ENCODE measurements at regions not wholly inside any gene's neighbourhood (a gene's known extent, or its start where the extent isn't known, plus 50 kb on each side); places are given as distances from the start of the nearest gene placed in this dataset.
"Not testable (repeated sequence)": the region's sequence is repeated elsewhere in the genome, so short reads cannot be mapped to it uniquely, and the experiment has no call there.

DNA sequence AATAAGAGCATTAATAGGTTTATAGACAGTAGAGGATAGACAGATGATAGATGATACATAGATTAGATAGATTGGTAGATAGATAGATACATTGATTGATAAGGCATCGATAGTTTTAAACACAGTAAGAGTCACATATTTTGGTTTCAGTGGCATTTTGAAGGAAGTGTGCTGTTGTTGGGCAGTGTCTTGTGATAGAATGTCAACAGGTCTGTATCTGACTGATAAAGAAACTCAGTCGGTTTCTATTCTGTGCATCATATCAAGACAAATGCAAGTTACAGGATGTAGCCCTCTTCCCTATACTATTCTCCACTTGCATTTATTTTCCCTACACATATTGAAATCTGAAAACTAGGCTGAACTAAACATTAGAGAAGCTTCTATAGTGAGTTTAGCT, 1229.0 kb upstream of the ZEB2 start:
- DNase-seq (ENCODE audit: low spot score) = no peak

DNA sequence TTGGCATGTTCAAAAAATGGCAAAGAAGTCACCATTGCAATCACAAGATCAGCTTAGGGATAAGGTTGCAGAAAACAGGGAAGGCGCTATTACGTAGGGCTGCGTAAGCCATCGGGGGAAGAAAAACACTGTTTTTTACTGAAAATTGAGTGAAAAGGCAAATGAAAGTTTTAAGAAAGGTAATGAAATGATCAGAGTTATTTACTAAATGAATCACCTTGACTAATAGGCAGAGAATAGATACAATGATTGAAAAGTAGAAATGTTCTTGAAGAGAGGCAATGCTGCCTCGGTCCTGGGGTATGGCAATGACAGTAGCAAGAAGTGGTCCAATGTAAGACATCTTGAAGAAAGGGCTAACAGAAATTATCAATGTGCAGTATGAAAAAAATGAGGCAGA, 1227.8 kb upstream of the ZEB2 start:
- DNase-seq (ENCODE audit: low spot score) = no peak

GRCh38 chr2:145745387-145745721, 1225.4 kb upstream of the ZEB2 start:
- not testable (repeated sequence) for DNase-seq (ENCODE audit: low spot score)

DNA sequence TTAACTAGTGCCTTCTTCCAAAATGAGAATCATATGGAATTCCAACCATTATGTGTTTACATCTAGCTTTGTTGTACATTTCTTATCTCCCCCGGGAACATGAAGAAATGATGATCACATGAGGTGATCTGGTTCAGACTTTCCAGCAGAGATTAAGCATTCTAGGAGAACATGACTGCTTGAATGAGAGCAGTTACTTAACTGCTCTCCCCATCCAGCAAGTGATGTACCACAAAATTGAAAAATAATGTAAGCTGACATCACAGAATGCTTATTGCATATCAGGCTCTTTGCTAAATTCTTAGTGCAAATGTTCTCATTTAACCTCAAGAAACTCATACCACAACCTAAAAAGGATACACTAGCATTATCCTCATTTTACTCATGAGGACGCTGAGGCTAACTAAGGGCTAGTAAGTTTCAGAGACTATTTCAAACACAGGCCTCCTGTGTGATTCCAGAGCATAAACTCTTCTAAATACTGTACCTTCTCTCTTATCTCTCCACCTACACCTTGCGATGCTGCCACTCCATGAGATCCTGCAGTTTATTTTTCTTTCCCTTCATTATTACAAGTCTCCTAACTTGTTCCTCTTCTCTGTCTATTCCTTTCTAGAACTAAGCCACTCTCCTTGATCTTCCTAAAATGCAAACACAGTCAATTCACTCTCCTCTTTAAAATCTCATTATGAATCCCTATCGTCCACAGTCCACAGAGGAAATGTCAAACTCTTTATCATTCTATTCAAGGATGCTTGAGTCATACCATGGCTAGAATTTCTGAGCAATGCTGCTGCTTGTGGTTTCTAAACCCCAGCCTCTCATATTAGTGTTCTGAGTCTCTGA, 1224.8 kb upstream of the ZEB2 start:
- no peak for DNase-seq (ENCODE audit: low spot score)

- no peak for DNase-seq (ENCODE audit: low spot score)
Observed at GRCh38 chr2:145743011-145743410, 1223.1 kb upstream of the ZEB2 start.

- no peak for DNase-seq (ENCODE audit: low spot score)
Observed at GRCh38 chr2:145741636-145742035, 1221.7 kb upstream of the ZEB2 start.

- no peak for DNase-seq (ENCODE audit: low spot score)
Observed at GRCh38 chr2:145741181-145741580, 1221.3 kb upstream of the ZEB2 start.

- DNase-seq (ENCODE audit: low spot score) = no peak
Observed at GRCh38 chr2:145740302-145740701, 1220.4 kb upstream of the ZEB2 start.

DNA sequence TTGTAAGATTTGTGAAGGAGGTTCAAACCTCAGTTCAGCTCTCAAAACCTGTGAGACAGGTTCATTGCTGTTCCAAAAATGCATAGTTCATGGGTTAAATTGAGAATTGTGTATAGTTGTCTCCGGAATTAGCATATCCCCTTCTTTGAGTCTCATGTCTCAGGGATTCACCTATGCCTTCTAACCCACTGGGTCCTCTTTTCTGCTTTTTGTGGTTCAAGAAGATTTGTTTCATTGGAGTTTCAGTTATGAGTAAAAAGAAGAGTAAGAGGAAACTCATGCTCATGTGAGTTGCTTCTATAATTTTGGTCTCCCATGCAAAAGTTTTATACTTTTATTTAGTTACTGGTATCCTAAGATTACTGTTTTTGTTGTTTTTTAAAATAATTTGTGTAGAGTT, 1219.8 kb upstream of the ZEB2 start:
- DNase-seq (ENCODE audit: low spot score) = no peak

GRCh38 chr2:145736871-145737270, 1217.0 kb upstream of the ZEB2 start:
- no peak for DNase-seq (ENCODE audit: low spot score)

DNA sequence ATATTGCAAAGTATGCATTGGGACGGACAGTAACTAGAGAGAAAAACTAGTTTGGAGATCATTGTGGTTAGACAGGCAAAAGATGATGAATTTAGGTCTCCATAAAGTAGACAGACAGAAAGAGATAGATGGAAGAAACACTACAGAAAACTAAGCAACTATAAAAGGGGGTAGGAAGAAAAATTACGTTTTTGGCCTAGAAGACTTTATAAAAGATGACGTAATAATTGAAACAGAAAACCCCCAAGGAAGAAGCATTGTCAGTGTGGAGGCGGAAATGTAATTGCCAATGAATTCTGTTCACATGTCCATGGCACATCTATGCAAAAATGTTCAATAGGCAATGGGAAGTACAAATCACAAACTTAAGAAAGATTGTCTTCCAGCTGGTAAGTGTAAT, 1211.5 kb upstream of the ZEB2 start:
- no peak for DNase-seq (ENCODE audit: low spot score)

DNA sequence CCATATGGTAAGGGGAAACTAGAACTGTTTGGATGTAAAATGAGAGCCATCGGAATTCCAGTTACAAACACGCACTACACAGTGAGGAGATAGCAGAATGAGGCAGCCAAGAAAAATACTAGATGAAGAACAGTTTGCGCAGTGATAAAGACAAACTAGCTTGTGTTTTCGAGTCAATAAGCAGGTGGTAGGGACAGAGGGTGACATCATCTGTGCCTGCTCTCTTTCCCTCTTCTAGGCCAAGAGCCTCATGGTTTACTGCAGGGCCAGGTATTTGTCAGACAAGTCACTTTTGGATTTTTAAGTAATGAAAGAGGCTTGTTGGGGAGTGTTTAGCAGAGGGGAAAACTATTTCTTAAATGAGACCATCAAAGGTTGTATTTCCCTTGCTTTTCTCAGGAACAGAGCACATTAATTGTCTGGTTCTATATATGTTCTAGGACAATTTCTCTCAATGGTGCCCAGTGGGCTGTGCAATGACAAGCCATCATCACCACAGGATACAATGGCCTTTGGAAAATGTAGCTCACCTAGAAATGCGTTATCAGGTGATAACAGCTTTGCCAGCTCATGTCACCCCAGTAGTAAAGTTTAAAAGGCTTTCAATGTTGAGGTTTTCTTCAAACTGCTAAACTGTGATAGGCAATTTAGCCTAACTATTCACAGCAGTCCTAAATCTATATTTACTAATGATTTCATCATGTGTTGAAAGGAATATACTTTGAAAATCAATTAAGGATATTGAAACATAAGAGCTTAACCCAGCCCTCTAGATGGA, 1210.3 kb upstream of the ZEB2 start:
- no peak for DNase-seq (ENCODE audit: low spot score)

- DNase-seq (ENCODE audit: low spot score) = no peak
Observed at GRCh38 chr2:145729481-145729880, 1209.6 kb upstream of the ZEB2 start.

DNA sequence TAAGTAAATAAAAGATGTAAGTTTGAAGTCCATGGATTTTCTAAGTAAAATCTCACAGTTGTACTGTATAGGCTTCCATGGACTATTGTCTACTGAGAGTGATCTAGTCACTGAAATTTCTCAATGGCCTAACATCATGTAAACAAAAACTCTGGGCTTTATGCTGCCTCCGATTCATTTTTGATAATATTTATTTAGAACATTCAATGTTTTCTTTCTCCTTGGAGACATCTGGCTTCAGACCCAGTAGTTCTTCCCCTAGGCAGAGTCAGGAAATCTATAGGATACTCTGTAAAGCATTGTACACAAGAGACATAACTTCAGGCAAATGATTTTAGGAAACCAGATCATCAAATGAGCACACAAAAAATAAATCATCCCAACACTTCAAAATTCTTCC, 1208.6 kb upstream of the ZEB2 start:
- DNase-seq (ENCODE audit: low spot score) = no peak

GRCh38 chr2:145725876-145726275, 1206.0 kb upstream of the ZEB2 start:
- DNase-seq (ENCODE audit: low spot score) = no peak

- DNase-seq (ENCODE audit: low spot score) = no peak
Observed at GRCh38 chr2:145724311-145724898, 1204.5 kb upstream of the ZEB2 start.

GRCh38 chr2:145723872-145724271, 1204.0 kb upstream of the ZEB2 start:
- DNase-seq (ENCODE audit: low spot score) = no peak

- no peak for DNase-seq (ENCODE audit: low spot score)
Observed at GRCh38 chr2:145721681-145722080, 1201.8 kb upstream of the ZEB2 start.

DNA sequence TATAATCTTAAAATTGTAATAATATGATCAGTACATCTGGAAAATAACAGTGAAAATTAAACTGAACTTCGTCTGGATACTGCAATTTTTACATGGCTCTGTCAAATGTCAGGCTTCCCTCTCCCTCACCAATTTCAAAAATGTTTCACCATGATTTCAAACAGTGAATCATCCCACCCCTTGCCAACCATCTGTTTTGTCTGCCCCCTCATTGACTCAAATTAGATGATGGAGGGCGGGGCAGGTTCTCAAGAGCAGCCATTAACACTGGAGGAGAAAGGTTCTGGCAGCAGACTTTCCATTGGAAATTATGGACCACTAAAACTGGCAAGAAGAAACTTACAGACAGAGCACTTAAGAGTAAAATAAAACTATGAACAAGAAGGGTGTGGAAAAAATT, 1195.7 kb upstream of the ZEB2 start:
- no peak for DNase-seq (ENCODE audit: low spot score)

- no peak for DNase-seq (ENCODE audit: low spot score)
Observed at GRCh38 chr2:145710303-145710702, 1190.4 kb upstream of the ZEB2 start.

DNA sequence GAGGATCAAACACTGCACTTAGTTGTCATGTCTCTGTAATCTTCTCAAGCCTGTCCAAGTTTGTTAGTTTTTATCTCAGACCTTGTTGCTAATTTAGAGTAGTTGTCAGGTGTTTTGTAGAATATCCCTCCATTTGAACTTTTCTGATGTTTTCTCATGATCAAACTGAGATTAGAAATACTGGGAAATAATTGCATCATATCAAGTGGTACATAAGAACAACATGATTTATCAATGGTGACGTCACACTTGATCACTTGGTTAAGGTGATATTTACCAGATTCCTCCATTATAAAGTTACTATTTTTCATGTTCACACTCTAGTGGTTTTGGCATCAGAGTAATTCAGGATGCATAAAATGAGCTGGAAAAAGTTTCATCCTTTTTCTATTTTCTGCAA, 1182.4 kb upstream of the ZEB2 start:
- DNase-seq (ENCODE audit: low spot score) = no peak

- DNase-seq (ENCODE audit: low spot score) = peak; percentile 45
Observed at GRCh38 chr2:145692971-145693478, 1173.1 kb upstream of the ZEB2 start.

DNA sequence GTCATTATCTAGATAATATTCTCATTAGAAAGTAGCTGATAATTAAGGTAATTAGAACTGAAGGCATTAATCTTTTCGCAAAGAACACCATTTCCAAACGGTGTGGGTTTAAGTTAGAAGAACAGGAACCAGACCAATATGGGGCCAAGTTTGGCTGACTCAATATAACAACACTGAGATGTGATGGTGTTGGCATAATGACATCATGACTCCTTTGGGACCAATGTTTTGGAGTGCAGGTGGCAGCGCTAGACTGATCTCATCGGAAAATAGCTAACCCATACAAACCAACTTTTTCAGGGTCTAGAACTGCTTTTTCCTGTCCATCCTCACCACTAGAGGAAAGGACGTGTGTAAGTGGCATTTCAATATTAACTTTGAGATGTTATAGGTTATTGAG, 1171.7 kb upstream of the ZEB2 start:
- DNase-seq (ENCODE audit: low spot score) = no peak

Measured in SW480 (cell line).